K562 (cell line): ENCODE measurements at regions not wholly inside any gene's neighbourhood (a gene's known extent, or its start where the extent isn't known, plus 50 kb on each side); places are given as distances from the start of the nearest gene placed in this dataset.

ENCODE experiments used
- CCNT2 ChIP-seq: IDR thresholded peaks from 2 replicates; pipeline ENCODE4 v1.6.1; 2011; ENCODE audit warnings: borderline replicate concordance, low read depth, mild to moderate bottlenecking, moderate library complexity, mixed read lengths, low read length; ENCODE audit not compliant: insufficient read length; ENCODE audit errors: extremely low read depth
- CTCF ChIP-seq, 3 experiments: IDR thresholded peaks in 2 of 3; conservative IDR thresholded peaks in 1 of 3; 2 replicates each; pipeline ENCODE4 v1.5.1; 2011 to 2012; ENCODE audit warnings: low read length in 3 of 3, mild to moderate bottlenecking in 3 of 3, control low read depth in 2 of 3, improper control_type of control experiment in 1 of 3, inconsistent platforms in 1 of 3, low read depth in 1 of 3, mixed read lengths in 1 of 3, moderate library complexity in 1 of 3; ENCODE audit not compliant: insufficient read depth in 2 of 3
- NFE2 ChIP-seq: IDR thresholded peaks from 2 replicates; pipeline ENCODE4 v1.6.1; 2014; ENCODE audit warnings: antibody characterized with exemption, low read depth
- POLR2A ChIP-seq: fragments of 450-650 bp; conservative IDR thresholded peaks from 2 replicates; pipeline ENCODE4 v1.6.1; 2016
- POLR2H ChIP-seq: IDR thresholded peaks from 2 replicates; pipeline ENCODE4 v1.6.1; 2016; ENCODE audit warnings: missing genetic modification characterization, low read depth, mild to moderate bottlenecking, control low read depth, missing compliant biosample characterization, moderate library complexity
- PRPF4 ChIP-seq: fragments of 200-400 bp; formaldehyde crosslinking; IDR thresholded peaks from one replicate; pipeline ENCODE4 v1.6.1; 2017; ENCODE audit warnings: low read length, low read depth, mild to moderate bottlenecking; ENCODE audit not compliant: insufficient read depth, poor library complexity, severe bottlenecking
- RFX1 ChIP-seq: fragments of 450-650 bp; IDR thresholded peaks from 2 replicates; pipeline ENCODE4 v1.6.1; 2016; ENCODE audit warnings: mild to moderate bottlenecking, moderate library complexity
- SIN3A ChIP-seq, 2 experiments: fragments of 150-350 bp in 1 of 2; IDR thresholded peaks; 2 replicates each; pipeline ENCODE4 v1.6.1; 2011 to 2016; ENCODE audit warnings: borderline replicate concordance in 2 of 2, low read depth in 2 of 2, low read length in 2 of 2, mild to moderate bottlenecking in 2 of 2, moderate library complexity in 2 of 2; ENCODE audit not compliant: control insufficient read depth in 1 of 2
- SIX5 ChIP-seq, 2 experiments: IDR thresholded peaks; 2 replicates each; pipeline ENCODE4 v1.6.1; 2011; ENCODE audit warnings: low read length in 2 of 2, borderline replicate concordance in 1 of 2, low read depth in 1 of 2, mild to moderate bottlenecking in 1 of 2, moderate library complexity in 1 of 2; ENCODE audit not compliant: insufficient read depth in 1 of 2
- TAF1 ChIP-seq: IDR thresholded peaks from 2 replicates; pipeline ENCODE4 v1.6.1; 2011; ENCODE audit warnings: mild to moderate bottlenecking, low read length, moderate library complexity; ENCODE audit not compliant: insufficient read depth, control insufficient read depth, severe bottlenecking; ENCODE audit errors: extremely low read depth
- TBP ChIP-seq: optimal IDR thresholded peaks from 2 replicates; pipeline ENCODE3; 2011; ENCODE audit warnings: low read depth, low read length, improper control_type of control experiment
- TF ChIP-seq, protein P1 (sequence below): fragments of 250-450 bp; sonication (Bioruptor Pico); IDR thresholded peaks from 2 replicates; pipeline ENCODE4 v1.4.0; 2020
- TF ChIP-seq, protein P2 (sequence below): IDR thresholded peaks from 2 replicates; pipeline ENCODE4 v1.6.1; 2016; ENCODE audit warnings: missing genetic modification characterization, missing compliant biosample characterization

DNA sequence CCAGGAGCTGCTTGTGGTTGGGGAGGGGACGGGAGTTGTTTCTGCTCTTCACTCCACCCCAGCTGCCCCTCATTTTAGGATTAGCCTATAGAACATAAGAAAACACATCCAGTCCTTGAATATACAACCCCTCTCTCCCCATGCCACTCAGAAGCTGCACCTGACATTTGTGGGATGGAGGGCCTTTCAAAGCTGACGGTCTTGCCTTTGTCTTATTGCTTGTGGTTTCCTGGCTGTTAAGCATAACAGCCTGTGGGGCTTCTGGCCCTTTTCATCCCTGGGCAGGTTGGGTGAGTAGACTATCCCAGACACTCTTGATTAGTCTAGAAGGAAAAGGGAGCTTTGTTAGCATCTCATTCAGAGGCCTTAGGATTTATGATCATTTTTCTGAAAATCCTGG lies 407.6 kb upstream of the BOD1L1 start:
- no peak for TF ChIP-seq TBP
- TF ChIP-seq RFX1, result no peak
- TF ChIP-seq CCNT2, result no peak
- no peak for TF ChIP-seq SIN3A (IDR thresholded peaks at IDR 0.05; ENCODE audit: borderline replicate concordance in 2 of 2, control insufficient read depth in 1 of 2, low read depth in 2 of 2, low read length in 2 of 2)
- TF ChIP-seq, protein P1, sequence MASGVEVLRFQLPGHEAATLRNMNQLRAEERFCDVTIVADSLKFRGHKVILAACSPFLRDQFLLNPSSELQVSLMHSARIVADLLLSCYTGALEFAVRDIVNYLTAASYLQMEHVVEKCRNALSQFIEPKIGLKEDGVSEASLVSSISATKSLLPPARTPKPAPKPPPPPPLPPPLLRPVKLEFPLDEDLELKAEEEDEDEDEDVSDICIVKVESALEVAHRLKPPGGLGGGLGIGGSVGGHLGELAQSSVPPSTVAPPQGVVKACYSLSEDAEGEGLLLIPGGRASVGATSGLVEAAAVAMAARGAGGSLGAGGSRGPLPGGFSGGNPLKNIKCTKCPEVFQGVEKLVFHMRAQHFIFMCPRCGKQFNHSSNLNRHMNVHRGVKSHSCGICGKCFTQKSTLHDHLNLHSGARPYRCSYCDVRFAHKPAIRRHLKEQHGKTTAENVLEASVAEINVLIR (CRISPR knock-in tag), result no peak
- TF ChIP-seq TAF1, result no peak
- no peak for TF ChIP-seq NFE2
- TF ChIP-seq POLR2H (tag), result no peak
- no peak for TF ChIP-seq SIX5 (IDR thresholded peaks at IDR 0.05; ENCODE audit: borderline replicate concordance in 1 of 2, insufficient read depth in 1 of 2, low read depth in 1 of 2, low read length in 2 of 2)
- no peak for TF ChIP-seq POLR2A
- no peak for TF ChIP-seq CTCF (IDR thresholded peaks at IDR 0.05 in 2 of 3, conservative IDR thresholded peaks at IDR 0.05 in 1 of 3; ENCODE audit: insufficient read depth in 2 of 3, low read depth in 1 of 3, low read length in 3 of 3)
- TF ChIP-seq, protein P2, sequence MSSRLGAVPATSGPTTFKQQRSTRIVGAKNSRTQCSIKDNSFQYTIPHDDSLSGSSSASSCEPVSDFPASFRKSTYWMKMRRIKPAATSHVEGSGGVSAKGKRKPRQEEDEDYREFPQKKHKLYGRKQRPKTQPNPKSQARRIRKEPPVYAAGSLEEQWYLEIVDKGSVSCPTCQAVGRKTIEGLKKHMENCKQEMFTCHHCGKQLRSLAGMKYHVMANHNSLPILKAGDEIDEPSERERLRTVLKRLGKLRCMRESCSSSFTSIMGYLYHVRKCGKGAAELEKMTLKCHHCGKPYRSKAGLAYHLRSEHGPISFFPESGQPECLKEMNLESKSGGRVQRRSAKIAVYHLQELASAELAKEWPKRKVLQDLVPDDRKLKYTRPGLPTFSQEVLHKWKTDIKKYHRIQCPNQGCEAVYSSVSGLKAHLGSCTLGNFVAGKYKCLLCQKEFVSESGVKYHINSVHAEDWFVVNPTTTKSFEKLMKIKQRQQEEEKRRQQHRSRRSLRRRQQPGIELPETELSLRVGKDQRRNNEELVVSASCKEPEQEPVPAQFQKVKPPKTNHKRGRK, result no peak
- no peak for TF ChIP-seq PRPF4
